GM21825 (cell line): ENCODE measurements at regions not wholly inside any gene's neighbourhood (a gene's known extent, or its start where the extent isn't known, plus 50 kb on each side); places are given as distances from the start of the nearest gene placed in this dataset.
"Not testable (repeated sequence)": the region's sequence is repeated elsewhere in the genome, so short reads cannot be mapped to it uniquely, and the experiment has no call there.

Source experiments
- ATAC-seq: cut with Tn5 transposase; IDR thresholded peaks from one replicate; pipeline ENCODE4 v1.9.1; 2021; ENCODE audit warnings: mild to moderate bottlenecking, moderate library complexity; ENCODE audit not compliant: unreplicated experiment

- ATAC-seq = not testable (repeated sequence)
Observed at GRCh38 chr15:31723019-31723418, 307.3 kb upstream of the CHRNA7 start.

GRCh38 chr15:31724903-31725302 lies 305.4 kb upstream of the CHRNA7 start:
- not testable (repeated sequence) for ATAC-seq

DNA sequence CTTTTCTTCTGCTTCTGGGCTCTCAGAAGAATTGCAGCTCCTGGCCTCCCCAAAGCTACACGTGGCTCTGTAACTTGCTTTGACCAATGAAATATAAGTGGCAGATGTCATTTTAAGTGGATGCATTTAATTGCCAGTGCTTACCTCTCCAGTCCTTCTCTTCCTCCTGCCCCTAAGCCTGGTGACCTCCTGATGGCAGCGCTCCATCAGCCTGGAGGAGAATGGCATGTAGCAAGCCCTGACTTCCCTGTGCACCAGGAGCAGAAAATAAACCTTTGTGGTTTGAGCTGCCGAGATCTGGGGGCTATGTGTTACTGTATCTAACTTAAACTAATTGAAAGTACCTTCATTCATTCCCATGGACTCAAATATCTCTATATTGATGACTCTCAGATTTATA lies 304.7 kb upstream of the CHRNA7 start:
- not testable (repeated sequence) for ATAC-seq

DNA sequence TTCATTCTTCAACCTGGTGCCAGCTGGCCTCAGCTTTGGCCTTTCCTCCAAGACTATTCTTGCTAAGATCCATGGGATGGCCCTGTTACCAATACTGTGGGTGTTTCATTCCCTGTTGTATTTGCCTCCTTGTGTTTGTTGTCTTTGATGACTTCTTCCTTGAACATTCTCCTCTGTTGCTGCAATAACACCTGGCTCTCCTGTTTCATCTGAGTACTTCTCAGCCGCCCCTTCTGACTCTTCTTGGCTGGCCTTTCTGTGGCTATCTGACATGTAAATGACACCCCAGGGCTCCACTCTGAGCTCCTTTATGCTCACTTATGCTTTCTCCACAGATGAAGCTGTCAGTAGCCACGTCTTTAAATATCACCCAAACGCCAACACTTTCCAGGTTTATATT lies 302.7 kb upstream of the CHRNA7 start:
- no peak for ATAC-seq

DNA sequence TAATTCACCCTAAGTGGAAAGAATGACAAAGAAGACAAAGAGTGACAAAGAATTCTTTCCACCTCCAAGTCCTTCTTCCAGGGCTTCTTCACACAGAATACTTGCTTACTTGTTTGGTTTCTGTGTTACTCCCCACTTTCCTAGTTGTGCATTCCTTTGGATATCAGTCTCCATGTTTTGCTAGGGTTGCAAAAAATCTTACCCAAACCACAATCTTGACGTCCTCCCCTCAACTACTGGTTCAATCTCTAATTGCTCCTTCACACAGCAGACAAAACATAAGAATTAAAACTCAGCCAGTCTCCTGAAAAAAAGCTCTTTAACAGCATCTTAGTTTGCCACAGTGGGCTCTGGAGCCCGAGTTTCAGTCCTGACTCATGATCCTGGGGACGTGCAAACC lies 297.6 kb upstream of the CHRNA7 start:
- no peak for ATAC-seq

- no peak for ATAC-seq
Observed at GRCh38 chr15:31733424-31733823, 296.9 kb upstream of the CHRNA7 start.

DNA sequence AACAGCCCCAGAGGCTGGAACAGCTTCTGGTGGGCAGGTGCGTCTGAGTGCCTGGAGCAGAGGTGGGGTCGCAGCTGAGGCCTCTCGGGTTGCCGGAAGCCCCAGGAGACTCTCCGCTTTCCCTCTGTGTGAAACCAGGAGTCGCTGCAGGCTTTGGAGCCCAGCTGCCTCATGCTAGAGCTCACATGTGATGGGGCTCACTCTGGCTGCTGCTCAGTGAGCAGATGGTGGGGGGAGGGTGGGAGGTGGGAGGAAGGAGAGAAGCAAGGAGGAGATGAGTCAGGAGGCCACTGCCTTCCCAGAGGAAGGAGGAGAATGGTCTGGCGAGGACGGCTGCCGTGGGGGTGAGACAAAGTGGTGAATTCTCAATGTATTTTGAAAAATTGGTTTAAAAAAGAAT lies 290.1 kb upstream of the CHRNA7 start:
- no peak for ATAC-seq

DNA sequence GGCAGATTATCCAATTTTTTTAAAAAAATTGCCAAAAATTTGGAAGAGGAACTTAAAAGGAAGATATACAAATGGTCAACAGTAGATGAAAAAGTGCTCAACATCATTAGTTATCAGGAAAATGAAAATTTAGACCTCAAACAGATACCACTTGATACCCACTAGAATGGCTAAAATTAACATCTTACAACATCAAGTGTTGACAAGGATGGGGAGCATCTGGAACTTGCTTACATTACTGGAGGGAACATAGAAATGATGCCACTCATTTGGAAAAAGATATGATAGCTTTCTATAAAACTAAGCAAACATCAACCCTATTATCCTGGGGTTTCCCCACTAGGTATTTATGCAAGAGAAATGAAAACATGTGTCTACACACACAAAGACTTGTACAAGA lies 284.5 kb upstream of the CHRNA7 start:
- no peak for ATAC-seq

GRCh38 chr15:31752065-31752762 lies 278.1 kb upstream of the CHRNA7 start:
- ATAC-seq = no peak

- ATAC-seq = no peak
Observed at GRCh38 chr15:31752905-31753304, 277.4 kb upstream of the CHRNA7 start.

- ATAC-seq = no peak
Observed at GRCh38 chr15:31758126-31758525, 272.2 kb upstream of the CHRNA7 start.

GRCh38 chr15:31768055-31768454 lies 262.3 kb upstream of the CHRNA7 start:
- no peak for ATAC-seq

GRCh38 chr15:31774045-31774444 lies 256.3 kb upstream of the CHRNA7 start:
- ATAC-seq = no peak

DNA sequence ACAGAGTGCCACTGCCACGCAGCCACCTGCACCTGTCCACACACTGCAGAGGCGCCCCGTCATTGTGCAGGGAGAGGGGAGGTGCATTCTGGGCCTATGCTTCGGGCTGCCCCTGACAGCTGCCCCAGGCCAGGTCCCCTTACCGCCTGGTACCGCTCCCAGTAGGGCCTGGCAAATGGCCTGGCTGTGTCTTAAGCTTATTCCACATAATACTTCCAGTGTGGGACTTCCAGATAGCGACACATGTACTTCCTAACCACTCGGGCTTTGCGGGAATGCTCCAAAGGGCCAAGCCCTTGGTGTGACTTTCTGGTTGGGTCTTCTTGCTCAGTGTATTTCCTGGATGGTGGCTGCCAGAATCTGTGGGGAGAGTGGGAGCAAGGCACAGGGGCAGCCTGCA lies 254.3 kb upstream of the CHRNA7 start:
- no peak for ATAC-seq

GRCh38 chr15:31781261-31781660 lies 249.1 kb upstream of the CHRNA7 start:
- ATAC-seq = no peak

DNA sequence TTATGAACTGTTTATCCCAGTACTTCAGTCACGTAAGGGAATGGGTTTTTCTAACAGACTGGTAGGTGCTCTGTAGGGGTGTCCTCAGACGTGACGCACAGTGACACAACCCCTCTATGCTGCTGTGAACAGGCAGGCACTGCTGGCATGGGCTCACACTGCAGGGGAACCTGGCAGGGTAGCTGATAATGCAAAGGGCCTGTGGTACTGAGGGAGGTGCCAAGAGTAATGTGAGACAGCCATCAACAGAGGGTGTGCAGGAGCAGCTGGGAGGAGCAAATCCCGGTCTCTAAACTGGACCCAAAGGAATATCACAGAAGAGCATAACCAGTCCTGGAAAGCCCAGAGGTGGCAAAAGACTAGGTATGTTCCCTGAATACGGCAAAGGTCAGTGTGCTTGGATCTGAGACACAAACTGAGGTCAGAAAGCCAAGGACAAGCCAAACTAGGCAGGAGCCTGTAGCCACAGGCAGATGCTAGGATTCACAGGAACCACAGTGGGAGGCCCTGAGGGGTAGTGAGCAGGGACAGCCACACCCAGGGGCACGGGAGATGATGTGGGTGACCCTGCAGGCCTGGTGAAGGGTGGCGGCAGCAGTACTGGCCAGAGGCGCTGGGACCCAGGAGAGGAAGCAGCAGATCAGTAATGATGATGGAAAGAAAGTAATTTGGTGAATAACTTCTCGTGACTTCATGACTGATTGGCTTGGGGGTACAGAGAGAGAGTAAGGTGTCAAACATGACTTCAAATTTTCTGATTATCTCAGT lies 248.1 kb upstream of the CHRNA7 start:
- no peak for ATAC-seq

- ATAC-seq = no peak
Observed at GRCh38 chr15:31782951-31783350, 247.4 kb upstream of the CHRNA7 start.

DNA sequence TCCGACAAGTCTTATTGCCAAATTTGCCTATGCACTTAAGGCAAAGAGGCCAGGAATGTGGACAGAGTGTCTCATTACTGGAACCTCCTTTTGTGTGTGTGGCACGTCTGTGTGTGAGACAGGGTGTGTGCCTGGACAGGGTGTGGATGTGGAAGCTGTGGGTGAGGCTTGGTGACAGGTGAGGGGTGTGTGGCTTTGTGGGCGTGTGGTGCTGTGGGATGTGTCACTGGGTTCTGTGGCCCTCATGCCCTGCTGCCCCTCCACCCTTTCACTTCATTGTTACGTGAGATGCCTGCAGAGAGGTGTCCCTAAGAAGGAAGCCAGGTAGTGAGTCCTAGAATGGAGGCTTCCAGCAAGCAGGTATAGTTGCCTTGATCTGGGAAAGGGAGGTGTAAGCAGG lies 244.0 kb upstream of the CHRNA7 start:
- ATAC-seq = no peak

- ATAC-seq = no peak
Observed at GRCh38 chr15:31788104-31788503, 242.2 kb upstream of the CHRNA7 start.

DNA sequence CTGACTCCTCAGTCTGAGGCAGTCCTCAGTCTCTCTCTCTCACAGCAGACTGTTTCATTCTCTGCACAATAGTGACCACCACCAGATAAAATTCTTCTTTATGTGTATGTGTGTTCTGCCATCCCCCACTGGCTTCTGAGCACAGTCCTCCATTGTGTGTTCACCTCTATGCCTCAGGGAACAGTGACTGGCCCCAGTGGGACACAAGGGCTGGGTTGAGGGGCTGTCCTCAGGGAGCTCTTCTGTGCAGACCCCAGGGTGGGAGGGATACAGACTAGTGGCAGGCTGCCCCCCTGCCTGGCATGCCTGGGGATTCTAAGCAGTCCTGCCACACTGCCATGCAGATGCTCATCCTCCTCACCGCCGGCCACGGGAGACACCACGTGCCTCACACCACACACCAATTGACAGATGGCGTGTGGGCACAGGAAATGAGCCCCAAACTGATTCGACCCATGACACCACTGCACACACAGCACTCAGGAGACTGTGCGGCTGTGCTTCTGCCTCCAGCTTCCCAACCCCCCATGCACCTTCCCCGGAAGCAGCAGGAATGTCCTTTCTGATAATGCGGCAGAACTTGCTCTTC lies 237.6 kb upstream of the CHRNA7 start:
- ATAC-seq = no peak

GRCh38 chr15:31799319-31799714 lies 231.0 kb upstream of the CHRNA7 start:
- no peak for ATAC-seq

GRCh38 chr15:31799715-31800321 lies 230.5 kb upstream of the CHRNA7 start:
- peak; percentile 75 for ATAC-seq
